ENCODE measurements at regions not wholly inside any gene's neighbourhood (a gene's known extent, or its start where the extent isn't known, plus 50 kb on each side); places are given as distances from the start of the nearest gene placed in this dataset.

DNA sequence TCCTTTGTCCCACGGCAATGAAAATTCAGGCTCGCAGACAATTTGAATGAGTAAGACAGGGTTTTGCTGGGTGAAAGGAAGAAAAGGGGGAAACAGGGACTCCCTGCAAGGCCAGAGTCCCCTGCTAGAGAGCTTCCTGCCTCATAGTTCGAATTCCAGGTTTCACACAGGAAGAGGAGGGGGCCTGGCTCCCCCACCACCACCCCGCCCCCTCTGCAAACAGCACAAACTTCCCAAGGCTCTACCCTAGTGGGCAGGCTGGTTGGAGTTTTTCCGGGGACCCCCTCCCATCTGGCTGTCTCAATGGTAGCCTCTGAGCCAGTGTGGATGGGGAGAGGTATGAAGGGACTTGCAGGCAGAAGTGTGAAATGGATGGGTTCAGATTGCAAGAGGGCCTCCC is 57.4 kb upstream of the NEBL start:
- DNase-seq, result no peak
- Histone ChIP-seq H3K9me3 (no peaks in the 10 kb centered on the region), H3K4me1 (no peaks in the 10 kb centered on the region), H3K4me3 (no peak overlapping the region), H3K27ac (no peak overlapping the region), H3K36me3 (no peaks in the 10 kb centered on the region), H3K27me3 (ENCODE audit: low read depth) (no peaks in the 10 kb centered on the region)
- TF ChIP-seq, protein P1, sequence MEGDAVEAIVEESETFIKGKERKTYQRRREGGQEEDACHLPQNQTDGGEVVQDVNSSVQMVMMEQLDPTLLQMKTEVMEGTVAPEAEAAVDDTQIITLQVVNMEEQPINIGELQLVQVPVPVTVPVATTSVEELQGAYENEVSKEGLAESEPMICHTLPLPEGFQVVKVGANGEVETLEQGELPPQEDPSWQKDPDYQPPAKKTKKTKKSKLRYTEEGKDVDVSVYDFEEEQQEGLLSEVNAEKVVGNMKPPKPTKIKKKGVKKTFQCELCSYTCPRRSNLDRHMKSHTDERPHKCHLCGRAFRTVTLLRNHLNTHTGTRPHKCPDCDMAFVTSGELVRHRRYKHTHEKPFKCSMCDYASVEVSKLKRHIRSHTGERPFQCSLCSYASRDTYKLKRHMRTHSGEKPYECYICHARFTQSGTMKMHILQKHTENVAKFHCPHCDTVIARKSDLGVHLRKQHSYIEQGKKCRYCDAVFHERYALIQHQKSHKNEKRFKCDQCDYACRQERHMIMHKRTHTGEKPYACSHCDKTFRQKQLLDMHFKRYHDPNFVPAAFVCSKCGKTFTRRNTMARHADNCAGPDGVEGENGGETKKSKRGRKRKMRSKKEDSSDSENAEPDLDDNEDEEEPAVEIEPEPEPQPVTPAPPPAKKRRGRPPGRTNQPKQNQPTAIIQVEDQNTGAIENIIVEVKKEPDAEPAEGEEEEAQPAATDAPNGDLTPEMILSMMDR (IDR thresholded peaks at IDR 0.05), result no peak
- no peak for ATAC-seq
- intact Hi-C loops (cut with DNase I), result no loop called here

DNA sequence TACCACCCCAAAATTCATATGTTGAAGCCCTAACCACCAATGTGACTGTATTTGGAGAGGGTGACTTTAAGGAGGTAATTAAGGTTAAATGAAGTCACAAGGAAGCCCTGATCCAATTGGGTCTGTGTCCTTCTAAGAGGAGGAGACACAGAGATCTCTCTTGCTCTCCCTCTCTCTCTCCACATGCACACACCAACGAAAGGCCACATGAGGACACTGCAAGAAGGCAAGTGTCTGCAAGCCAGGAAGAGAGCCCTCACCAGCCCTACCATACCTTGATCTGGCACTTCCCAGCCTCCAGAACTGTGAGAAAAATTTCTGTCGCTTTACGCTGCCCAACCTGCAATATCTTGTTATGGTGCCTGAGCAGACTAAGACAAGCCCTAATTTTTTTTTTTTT is 56.0 kb upstream of the NEBL start:
- no peaks in the 10 kb centered on the region for H3K27me3 ChIP-seq (ENCODE audit: low read depth)
- DNase-seq (no peak), ATAC-seq (no peak)
- no peak overlapping the region for H3K27ac ChIP-seq
- TF ChIP-seq, protein P1 (IDR thresholded peaks at IDR 0.05), result no peak
- no peaks in the 10 kb centered on the region for H3K36me3 ChIP-seq
- H3K9me3 ChIP-seq, result no peaks in the 10 kb centered on the region
- H3K4me3 ChIP-seq, result no peak overlapping the region
- intact Hi-C loops (cut with DNase I), result no loop called here
- no peaks in the 10 kb centered on the region for H3K4me1 ChIP-seq

DNA sequence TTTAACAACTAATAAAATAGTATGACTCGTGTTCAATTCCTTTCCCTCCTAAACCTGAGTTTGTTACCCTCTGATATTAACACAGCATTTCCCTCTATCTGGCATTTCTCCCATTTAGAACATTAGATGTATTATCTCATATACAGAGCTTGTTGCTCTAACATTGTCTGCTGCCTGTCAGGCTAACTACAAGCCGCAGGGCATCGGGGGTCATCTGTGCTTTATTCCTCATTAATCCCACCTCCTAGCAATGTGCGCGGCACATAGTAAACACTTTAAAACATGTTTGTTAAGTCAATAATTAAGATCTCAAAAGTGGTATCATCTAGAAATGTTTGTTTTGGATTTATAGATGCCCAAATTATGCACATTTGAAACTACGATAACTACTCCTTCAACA is 52.9 kb upstream of the NEBL start:
- peaks cover 5% of the 10 kb centered on the region for H3K36me3 ChIP-seq
- no peak for ATAC-seq
- H3K4me1 ChIP-seq, result no peaks in the 10 kb centered on the region
- DNase-seq, result no peak
- H3K4me3 ChIP-seq, result no peak overlapping the region
- TF ChIP-seq, protein P1 (IDR thresholded peaks at IDR 0.05), result no peak
- no peaks in the 10 kb centered on the region for H3K9me3 ChIP-seq
- H3K27ac ChIP-seq, result no peak overlapping the region
- no peaks in the 10 kb centered on the region for H3K27me3 ChIP-seq (ENCODE audit: low read depth)
- intact Hi-C loops (cut with DNase I), result no loop called here

DNA sequence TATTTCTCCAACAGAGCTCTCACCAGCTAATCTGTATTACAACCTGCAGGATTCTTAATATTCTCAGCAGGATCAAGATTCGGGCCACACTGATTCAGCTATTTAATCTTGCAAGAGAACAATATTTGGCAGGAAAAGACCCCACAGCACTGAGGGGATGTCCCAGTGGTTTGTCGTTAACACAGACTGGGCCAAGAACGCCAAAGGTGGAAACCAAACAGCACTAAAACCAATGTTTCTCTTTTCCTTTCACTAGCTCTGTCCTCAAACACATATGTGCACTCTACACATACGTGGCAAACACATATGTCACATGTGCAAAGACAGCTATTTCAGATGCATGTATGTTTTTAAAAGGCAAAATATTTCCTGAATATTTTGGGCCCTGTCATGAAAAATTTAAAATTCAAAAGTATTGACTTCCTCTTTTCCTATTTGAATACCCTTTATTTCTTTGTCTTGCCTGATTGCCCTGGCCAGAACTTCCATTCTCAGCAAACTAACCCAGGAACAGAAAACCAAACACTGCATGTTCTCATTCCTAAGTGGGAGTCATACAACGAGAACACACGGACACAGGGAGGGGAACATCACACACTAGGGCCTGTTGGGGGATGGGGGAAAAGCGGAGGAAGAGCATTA is 51.7 kb upstream of the NEBL start:
- no peak overlapping the region for H3K4me3 ChIP-seq
- no peaks in the 10 kb centered on the region for H3K9me3 ChIP-seq
- H3K27me3 ChIP-seq (ENCODE audit: low read depth), result no peaks in the 10 kb centered on the region
- no peaks in the 10 kb centered on the region for H3K4me1 ChIP-seq
- H3K36me3 ChIP-seq, result peaks cover 5% of the 10 kb centered on the region
- no peak overlapping the region for H3K27ac ChIP-seq
- no peak for DNase-seq
- ATAC-seq, result no peak
- intact Hi-C loops (cut with DNase I), result no loop called here
- TF ChIP-seq, protein P1 (IDR thresholded peaks at IDR 0.05), result no peak

Data from lower lobe of right lung (tissue), 2 donors.